ENCODE measurements at regions not wholly inside any gene's neighbourhood (a gene's known extent, or its start where the extent isn't known, plus 50 kb on each side); places are given as distances from the start of the nearest gene placed in this dataset.

- H3K36me3 ChIP-seq (ENCODE audit: control insufficient read depth in 2 of 2, insufficient read depth in 2 of 2, low read length in 1 of 2): no peaks in the 10 kb centered on the region
- TF ChIP-seq ETV6 (conservative IDR thresholded peaks at IDR 0.05 in 1 of 2, IDR thresholded peaks at IDR 0.05 in 1 of 2; ENCODE audit: borderline replicate concordance in 1 of 2, low read depth in 1 of 2): no peak
- TF ChIP-seq ZNF687 (IDR thresholded peaks at IDR 0.05): no peak
- TF ChIP-seq E2F4 (IDR thresholded peaks at IDR 0.05; ENCODE audit: low read depth, low read length): no peak
- TF ChIP-seq SREBF1 (IDR thresholded peaks at IDR 0.05; ENCODE audit: low read length): no peak
- no peak for TF ChIP-seq KDM1A (IDR thresholded peaks at IDR 0.05; ENCODE audit: borderline replicate concordance)
- TF ChIP-seq JUNB (IDR thresholded peaks at IDR 0.05): no peak
- no peak for TF ChIP-seq BMI1 (IDR thresholded peaks at IDR 0.05; ENCODE audit: borderline replicate concordance)
- TF ChIP-seq ELK1 (IDR thresholded peaks at IDR 0.05; ENCODE audit: low read depth, low read length): no peak
- no peak for TF ChIP-seq RBBP5 (conservative IDR thresholded peaks at IDR 0.05)
- no peak for TF ChIP-seq IRF4 (IDR thresholded peaks at IDR 0.05; ENCODE audit: low read depth, low read length)
- no peak for TF ChIP-seq KAT2A (conservative IDR thresholded peaks at IDR 0.05; ENCODE audit: control insufficient read depth, low read depth, low read length)
- TF ChIP-seq POU2F2 (IDR thresholded peaks at IDR 0.05; ENCODE audit: borderline replicate concordance, low read depth, low read length): no peak
- no peak for TF ChIP-seq NR2C2 (IDR thresholded peaks at IDR 0.05; ENCODE audit: borderline replicate concordance, control insufficient read depth, insufficient read length, low read depth)
- no peak for TF ChIP-seq SKIL (IDR thresholded peaks at IDR 0.05; ENCODE audit: low read depth, poor library complexity, severe bottlenecking)
- no peak for TF ChIP-seq MYB (IDR thresholded peaks at IDR 0.05; ENCODE audit: borderline replicate concordance, low read depth, low read length)
- TF ChIP-seq PBX3 (IDR thresholded peaks at IDR 0.05; ENCODE audit: insufficient replicate concordance, low read depth, low read length): no peak
Observed at GRCh38 chr2:223439786-223440185, 162.4 kb downstream of the SCG2 start.

More at GRCh38 chr2:223439786-223440185, 162.4 kb downstream of the SCG2 start:
- WGBS (ENCODE audit: insufficient coverage, insufficient replicate concordance, low lambda C conversion rate, missing lambda C conversion rate): 0% methylated on average over 1 of the region's 1 CpG
- intact Hi-C loops (cut with micrococcal nuclease; ENCODE audit: unreplicated experiment): no loop called here
- no peak overlapping the region for H3K4me3 ChIP-seq
- H4K20me1 ChIP-seq (ENCODE audit: control insufficient read depth, insufficient read depth): no peaks in the 10 kb centered on the region
- BruUV-seq (replicated peaks): no TSS peak
- CTCF ChIA-PET: no interaction called here
- no peak overlapping the region for H3K27ac ChIP-seq (ENCODE audit: control insufficient read depth, insufficient read depth)
- H3K4me1 ChIP-seq (ENCODE audit: control insufficient read depth, insufficient read depth, low read length): no peaks in the 10 kb centered on the region
- DNase-seq (ENCODE audit: low read depth, low spot score) (no peak), FAIRE-seq (no peak), ATAC-seq (no peak)
- no peaks in the 10 kb centered on the region for H3K79me2 ChIP-seq (ENCODE audit: control insufficient read depth, insufficient read depth, low read length)
- H3K9me3 ChIP-seq (replicated peaks; ENCODE audit: control insufficient read depth, insufficient read depth, low read length): no peaks in the 10 kb centered on the region
- no peak overlapping the region for H3K4me2 ChIP-seq (ENCODE audit: control insufficient read depth, insufficient read depth)
- no peaks in the 10 kb centered on the region for H3K27me3 ChIP-seq (replicated peaks in 1 of 2; ENCODE audit: control insufficient read depth in 2 of 2, insufficient read depth in 2 of 2, low read length in 1 of 2)
- POLR2A ChIA-PET: no interaction called here
- no peak overlapping the region for H3K9ac ChIP-seq (ENCODE audit: control insufficient read depth, insufficient read depth, low read length)
- SMC1A ChIA-PET (ENCODE audit: uncharacterized antibody, unreplicated experiment): no interaction called here
- in situ Hi-C loops (cut with MboI): no loop called here
- no peak overlapping the region for H2AFZ ChIP-seq (ENCODE audit: control insufficient read depth, low read depth, low read length)
- RAD21 ChIA-PET (ENCODE audit: unreplicated experiment): no interaction called here

All from GM12878 (cell line).